Common myeloid progenitor, CD34-positive (primary cell): ENCODE measurements at regions not wholly inside any gene's neighbourhood (a gene's known extent, or its start where the extent isn't known, plus 50 kb on each side); places are given as distances from the start of the nearest gene placed in this dataset.

Experiments used
- CTCF ChIA-PET: fragments of 350-600 bp; sonication (Branson Sonifier 250); formaldehyde crosslinking; loops from one replicate; lab custom pipeline; 2021; ENCODE audit warnings: antibody characterized with exemption; lab: Charles Lee
- POLR2A ChIA-PET: fragments of 350-600 bp; sonication (Branson Sonifier 250); formaldehyde crosslinking; loops from one replicate; lab custom pipeline; 2021; ENCODE audit warnings: antibody characterized with exemption; lab: Charles Lee
- DNase-seq, 3 donors: peaks; one replicate each; pipeline versions ENCODE4 v3.0.0 to v3.0.0-alpha.2; 2013
- H3K27ac ChIP-seq, 2 experiments: 1 replicate in 1 of 2; 2 replicates in 1 of 2; pipeline ENCODE4 v1.7.0; 2013; ENCODE audit warnings: inconsistent platforms in 2 of 2, low read length in 2 of 2, mild to moderate bottlenecking in 2 of 2, low read depth in 1 of 2, moderate library complexity in 1 of 2; ENCODE audit not compliant: severe bottlenecking in 2 of 2, insufficient read depth in 1 of 2, poor library complexity in 1 of 2
- H3K27me3 ChIP-seq, 5 experiments: replicated peaks in 2 of 5; 1 replicate in 3 of 5; 2 replicates in 2 of 5; pipeline versions ENCODE4 v1.6.1 to v1.7.0; 2013; ENCODE audit warnings: low read length in 4 of 5, mild to moderate bottlenecking in 2 of 5, moderate library complexity in 2 of 5, inconsistent platforms in 1 of 5; ENCODE audit not compliant: insufficient read depth in 5 of 5, control insufficient read depth in 4 of 5
- H3K36me3 ChIP-seq, 4 experiments: 1 replicate in 2 of 4; 2 replicates in 2 of 4; pipeline versions ENCODE4 v1.6.1 to v1.7.0; 2013; ENCODE audit warnings: low read length in 3 of 4, control low read depth in 1 of 4, mild to moderate bottlenecking in 1 of 4; ENCODE audit not compliant: control insufficient read depth in 4 of 4, insufficient read depth in 4 of 4
- H3K4me1 ChIP-seq, 4 experiments: 1 replicate in 3 of 4; 2 replicates in 1 of 4; pipeline versions ENCODE4 v1.6.1 to v1.7.1; 2013; ENCODE audit warnings: low read length in 3 of 4, mild to moderate bottlenecking in 3 of 4, control low read depth in 1 of 4, inconsistent platforms in 1 of 4, moderate library complexity in 1 of 4; ENCODE audit not compliant: control insufficient read depth in 4 of 4, insufficient read depth in 4 of 4; ENCODE audit errors: control extremely low read depth in 1 of 4
- H3K4me3 ChIP-seq, 7 experiments: 1 replicate in 4 of 7; 2 replicates in 3 of 7; pipeline versions ENCODE4 v1.5.1 to v1.7.0; 2013; ENCODE audit warnings: mild to moderate bottlenecking in 7 of 7, low read length in 6 of 7, moderate library complexity in 6 of 7, inconsistent platforms in 2 of 7, low read depth in 2 of 7, control low read depth in 1 of 7; ENCODE audit not compliant: insufficient read depth in 4 of 7, control insufficient read depth in 1 of 7; ENCODE audit errors: extremely low read depth in 1 of 7
- H3K9me3 ChIP-seq, 5 experiments: 1 replicate in 4 of 5; 2 replicates in 1 of 5; pipeline versions ENCODE4 v1.6.1 to v1.7.1; 2013; ENCODE audit warnings: low read length in 4 of 5, mild to moderate bottlenecking in 2 of 5, inconsistent platforms in 1 of 5, low read depth in 1 of 5, moderate library complexity in 1 of 5; ENCODE audit not compliant: control insufficient read depth in 4 of 5, insufficient read depth in 2 of 5; ENCODE audit errors: control extremely low read depth in 1 of 5
- WGBS: methylation state at CpG from one replicate; pipeline ENCODE4 v1.1.5; 2013; ENCODE audit not compliant: insufficient coverage; 5-methylcytosine and 5-hydroxymethylcytosine counted together

- H3K4me1 ChIP-seq: peaks cover 0 to 15% (median 7%) of the 10 kb centered on the region in 4 experiments
- no peak overlapping the region for H3K27ac ChIP-seq
- 92% methylated on average over 5 of the region's 6 CpGs for WGBS
- H3K9me3 ChIP-seq: no peaks in the 10 kb centered on the region
- peaks cover 0 to 2% (median 0%) of the 10 kb centered on the region in 5 experiments for H3K27me3 ChIP-seq
- H3K36me3 ChIP-seq: no peaks in the 10 kb centered on the region
- CTCF ChIA-PET: interaction anchor here (1.2 to 11.0 kb wide), 4 partner anchors 11 to 186 kb away, joined by 3 to 98 read pairs (median 5); partner anchors contain the start of gene SPSB1
- H3K4me3 ChIP-seq: no peak overlapping the region
- POLR2A ChIA-PET: no interaction called here
- no peak for DNase-seq
These were observed 86.6 kb upstream of the SLC25A33 start for GRCh38 chr1:9452516-9453140.

DNA sequence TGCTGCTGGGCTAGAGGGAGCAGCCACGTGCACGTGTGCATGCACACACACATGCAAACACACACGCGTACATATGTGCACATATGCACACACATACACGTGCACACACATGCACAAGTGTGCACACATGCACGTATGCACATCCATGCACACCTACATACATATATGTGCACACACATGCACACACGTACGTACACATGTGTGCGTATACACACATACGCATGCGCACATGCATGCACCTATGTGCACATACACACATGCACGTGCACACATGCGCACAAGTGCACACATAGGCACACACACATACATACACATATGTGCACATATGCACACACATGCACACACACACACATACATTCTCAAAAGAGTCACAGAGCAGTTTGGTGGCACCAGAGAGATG lies 85.9 kb upstream of the SLC25A33 start:
- Histone ChIP-seq H3K27ac (no peak overlapping the region), H3K36me3 (no peaks in the 10 kb centered on the region), H3K9me3 (no peaks in the 10 kb centered on the region), H3K27me3 (peaks cover 0 to 2% (median 0%) of the 10 kb centered on the region in 5 experiments), H3K4me1 (peaks cover 0 to 11% (median 5%) of the 10 kb centered on the region in 4 experiments), H3K4me3 (no peak overlapping the region)
- DNase-seq: no peak
- CTCF ChIA-PET: interaction anchor here (1.2 to 11.0 kb wide), 4 partner anchors 12 to 186 kb away, joined by 3 to 98 read pairs (median 5); partner anchors contain the start of gene SPSB1
- POLR2A ChIA-PET: no interaction called here
- WGBS: 97% methylated on average over 13 of the region's 13 CpGs

GRCh38 chr1:9453779-9454418 lies 85.4 kb upstream of the SLC25A33 start:
- DNase-seq: no peak
- peaks cover 0 to 6% (median under 1%) of the 10 kb centered on the region in 4 experiments for H3K4me1 ChIP-seq
- CTCF ChIA-PET: interaction anchor here (0.7 to 11.0 kb wide), 3 partner anchors 49 to 187 kb away, joined by 3 to 98 read pairs (median 3); partner anchors contain the start of gene SPSB1
- no peak overlapping the region for H3K4me3 ChIP-seq
- WGBS: 82% methylated on average over 10 of the region's 13 CpGs
- H3K27me3 ChIP-seq: peaks cover 0 to 2% (median 0%) of the 10 kb centered on the region in 5 experiments
- no peak overlapping the region for H3K27ac ChIP-seq
- no peaks in the 10 kb centered on the region for H3K9me3 ChIP-seq
- POLR2A ChIA-PET: no interaction called here
- no peaks in the 10 kb centered on the region for H3K36me3 ChIP-seq

DNA sequence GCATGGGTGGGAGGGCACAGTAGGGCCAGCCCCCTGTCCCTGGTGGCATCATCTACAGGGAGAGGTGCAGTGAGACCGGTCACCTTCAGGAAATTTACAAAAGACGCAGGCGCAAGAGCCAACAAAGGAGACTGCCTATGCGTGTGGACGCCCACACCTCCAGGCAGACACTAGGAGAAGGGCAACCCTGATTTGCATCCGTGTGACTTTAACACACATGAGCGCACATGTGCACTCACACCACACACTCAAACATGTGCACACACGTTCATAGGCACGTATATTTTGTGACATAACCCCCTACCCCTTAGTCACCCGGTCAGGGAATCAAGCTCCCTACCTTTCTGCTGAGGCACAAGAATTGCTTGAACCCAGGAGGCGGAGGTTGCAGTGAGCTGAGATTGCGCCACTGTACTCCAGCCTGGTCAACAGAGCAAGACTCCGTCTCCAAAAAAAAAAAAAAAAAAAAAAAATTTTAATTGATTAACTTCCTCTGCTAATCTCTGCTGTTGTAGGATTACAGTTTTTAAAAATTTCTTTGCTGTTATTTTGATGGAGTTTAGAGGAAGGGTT lies 84.7 kb upstream of the SLC25A33 start:
- H3K27me3 ChIP-seq: peaks cover 0 to 2% (median 0%) of the 10 kb centered on the region in 5 experiments
- POLR2A ChIA-PET: interaction anchor here (1.1 kb wide), 1 partner anchor 165 kb away, joined by 4 read pairs; no protein-coding TSS in a partner anchor

GRCh38 chr1:9455487-9456234 lies 83.6 kb upstream of the SLC25A33 start:
- POLR2A ChIA-PET: interaction anchor here (0.9 to 1.1 kb wide), 2 partner anchors 152 to 167 kb away, joined by 4 read pairs; no protein-coding TSS in a partner anchor
- H3K27ac ChIP-seq: no peak overlapping the region
- WGBS: 52% methylated on average over 20 of the region's 22 CpGs
- H3K27me3 ChIP-seq: peaks cover 0 to 4% (median 0%) of the 10 kb centered on the region in 5 experiments
- H3K4me3 ChIP-seq: no peak overlapping the region
- H3K9me3 ChIP-seq: no peaks in the 10 kb centered on the region
- peaks cover 0 to 2% (median 0%) of the 10 kb centered on the region in 4 experiments for H3K4me1 ChIP-seq
- H3K36me3 ChIP-seq: no peaks in the 10 kb centered on the region
- CTCF ChIA-PET: interaction anchor here (0.7 to 11.0 kb wide), 32 partner anchors 9 to 193 kb away, joined by 3 to 98 read pairs (median 4); partner anchors contain the start of gene SPSB1
- DNase-seq: peak; percentile 63 to 72 (median 63)

More for the DNA sequence above, 84.7 kb upstream of the SLC25A33 start:
- 93% methylated on average over 12 of the region's 13 CpGs for WGBS
- no peak overlapping the region for H3K27ac ChIP-seq
- no peaks in the 10 kb centered on the region for H3K9me3 ChIP-seq
- CTCF ChIA-PET: interaction anchor here (0.7 to 11.0 kb wide), 16 partner anchors 8 to 186 kb away, joined by 3 to 98 read pairs (median 6); partner anchors contain the start of gene SPSB1
- H3K4me3 ChIP-seq: no peak overlapping the region
- peaks cover 0 to 2% (median under 1%) of the 10 kb centered on the region in 4 experiments for H3K4me1 ChIP-seq
- no peaks in the 10 kb centered on the region for H3K36me3 ChIP-seq
- DNase-seq: no peak

- H3K27ac ChIP-seq: no peak overlapping the region
- DNase-seq: no peak
- POLR2A ChIA-PET: interaction anchor here (0.9 kb wide), 1 partner anchor 153 kb away, joined by 4 read pairs; no protein-coding TSS in a partner anchor
- peaks cover 0 to 2% (median 0%) of the 10 kb centered on the region in 4 experiments for H3K4me1 ChIP-seq
- CTCF ChIA-PET: interaction anchor here (0.8 to 11.0 kb wide), 5 partner anchors 10 to 191 kb away, joined by 3 to 98 read pairs (median 19); partner anchors contain the start of gene SPSB1
- H3K4me3 ChIP-seq: no peak overlapping the region
- no peaks in the 10 kb centered on the region for H3K9me3 ChIP-seq
- WGBS: 100% methylated on average over 4 of the region's 4 CpGs
- H3K27me3 ChIP-seq: peaks cover 0 to 4% (median 0%) of the 10 kb centered on the region in 5 experiments
- H3K36me3 ChIP-seq: no peaks in the 10 kb centered on the region
These were observed 82.4 kb upstream of the SLC25A33 start for GRCh38 chr1:9456833-9457232.
